Stimulated activated CD4-positive, alpha-beta T cell treated with anti-CD3 and anti-CD28 coated beads, Interleukin-2, amount 100 ng/mL, for 4 hours (primary cell): ENCODE measurements at regions not wholly inside any gene's neighbourhood (a gene's known extent, or its start where the extent isn't known, plus 50 kb on each side); places are given as distances from the start of the nearest gene placed in this dataset.

Experiments used
- DNase-seq: peaks from one replicate; pipeline ENCODE4 v3.0.0-alpha.2; 2020; ENCODE audit warnings: low read depth

GRCh38 chr17:33404070-33404819 is 111.2 kb upstream of the ASIC2 start:
- no peak for DNase-seq

- DNase-seq = no peak
Observed at GRCh38 chr17:33416131-33416530, 123.0 kb upstream of the ASIC2 start.

- DNase-seq = no peak
Observed at GRCh38 chr17:33421933-33422332, 128.8 kb upstream of the ASIC2 start.

GRCh38 chr17:33433581-33433980 is 140.5 kb upstream of the ASIC2 start:
- no peak for DNase-seq

GRCh38 chr17:33434841-33435240 is 141.7 kb upstream of the ASIC2 start:
- DNase-seq = no peak

GRCh38 chr17:33435721-33436301 is 142.7 kb upstream of the ASIC2 start:
- DNase-seq = no peak

GRCh38 chr17:33436321-33436720 is 143.2 kb upstream of the ASIC2 start:
- DNase-seq = no peak

GRCh38 chr17:33438139-33438538 is 145.0 kb upstream of the ASIC2 start:
- no peak for DNase-seq

- no peak for DNase-seq
Observed at GRCh38 chr17:33438578-33438977, 145.5 kb upstream of the ASIC2 start.

- no peak for DNase-seq
Observed at GRCh38 chr17:33442320-33442719, 149.2 kb upstream of the ASIC2 start.

GRCh38 chr17:33444731-33445130 is 151.6 kb upstream of the ASIC2 start:
- no peak for DNase-seq

- no peak for DNase-seq
Observed at GRCh38 chr17:33447090-33447489, 154.0 kb upstream of the ASIC2 start.

GRCh38 chr17:33451221-33451620 is 158.1 kb upstream of the ASIC2 start:
- DNase-seq = no peak

- no peak for DNase-seq
Observed at GRCh38 chr17:33457477-33457876, 164.4 kb upstream of the ASIC2 start.

- DNase-seq = no peak
Observed at GRCh38 chr17:33459078-33459940, 166.2 kb upstream of the ASIC2 start.

GRCh38 chr17:33460781-33461450 is 167.8 kb upstream of the ASIC2 start:
- DNase-seq = no peak

- DNase-seq = no peak
Observed at GRCh38 chr17:33463887-33464286, 170.8 kb upstream of the ASIC2 start.

GRCh38 chr17:33464669-33465280 is 171.7 kb upstream of the ASIC2 start:
- no peak for DNase-seq

GRCh38 chr17:33469421-33469820 is 176.3 kb upstream of the ASIC2 start:
- DNase-seq = no peak

- no peak for DNase-seq
Observed at GRCh38 chr17:33469911-33470310, 176.8 kb upstream of the ASIC2 start.

GRCh38 chr17:33473061-33473460 is 180.0 kb upstream of the ASIC2 start:
- no peak for DNase-seq

GRCh38 chr17:33474789-33475188 is 181.7 kb upstream of the ASIC2 start:
- DNase-seq = no peak
